Thyroid gland (tissue), 4 donors: ENCODE measurements at regions not wholly inside any gene's neighbourhood (a gene's known extent, or its start where the extent isn't known, plus 50 kb on each side); places are given as distances from the start of the nearest gene placed in this dataset.

Source experiments
- CTCF ChIP-seq, 6 experiments: fragments of 200-600 bp in 3 of 6; fragments of 450-650 bp in 3 of 6; sonication (generic) in 3 of 6; IDR thresholded peaks; one replicate each; pipeline ENCODE4 v1.5.1; 2016 to 2019; ENCODE audit warnings: antibody characterized with exemption in 6 of 6, mild to moderate bottlenecking in 2 of 6, inconsistent platforms in 1 of 6, moderate library complexity in 1 of 6
- POLR2A ChIP-seq, 2 donors: fragments of 450-650 bp; IDR thresholded peaks; one replicate each; pipeline ENCODE4 v1.6.1; 2017; ENCODE audit warnings: antibody characterized with exemption in 2 of 2, mild to moderate bottlenecking in 2 of 2, moderate library complexity in 1 of 2

DNA sequence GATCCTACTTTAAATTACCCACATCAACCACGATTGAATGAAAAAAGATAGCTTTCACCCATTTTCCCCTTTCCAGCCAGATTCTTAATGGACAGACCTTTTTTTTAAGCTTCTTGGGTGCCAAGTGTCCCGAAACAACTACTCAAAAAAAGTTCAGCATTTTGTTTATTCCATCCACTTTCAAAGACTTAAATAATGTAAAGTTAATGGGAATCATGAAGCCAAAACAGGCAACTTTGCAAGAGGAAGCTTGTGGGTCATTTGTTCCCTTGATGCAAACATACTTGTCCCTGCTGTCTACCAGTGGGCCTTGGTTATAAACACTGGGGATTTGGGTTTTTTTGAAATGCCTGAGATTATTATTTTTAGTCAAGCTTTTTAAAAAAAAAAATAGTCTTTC lies 414.0 kb upstream of the PSMD7 start:
- TF ChIP-seq CTCF (IDR thresholded peaks at IDR 0.05), result no peak
- no peak for TF ChIP-seq POLR2A (IDR thresholded peaks at IDR 0.05)
